SK-MEL-5 (cell line): ENCODE measurements at regions not wholly inside any gene's neighbourhood (a gene's known extent, or its start where the extent isn't known, plus 50 kb on each side); places are given as distances from the start of the nearest gene placed in this dataset.
"Not testable (repeated sequence)": the region's sequence is repeated elsewhere in the genome, so short reads cannot be mapped to it uniquely, and the experiment has no call there.

Source experiments
- DNase-seq: peaks from one replicate; pipeline ENCODE4 v3.0.0-alpha.2; 2016; ENCODE audit warnings: low read depth, low spot score
- in situ Hi-C: cut with HindIII; loops from 2 replicates; pipeline ENCODE4 v1.10.0; 2016; ENCODE audit warnings: low sequenced_read_pairs, high pct_unique_total_duplicates, low pct_unique_long_range_greater_than_20kb

DNA sequence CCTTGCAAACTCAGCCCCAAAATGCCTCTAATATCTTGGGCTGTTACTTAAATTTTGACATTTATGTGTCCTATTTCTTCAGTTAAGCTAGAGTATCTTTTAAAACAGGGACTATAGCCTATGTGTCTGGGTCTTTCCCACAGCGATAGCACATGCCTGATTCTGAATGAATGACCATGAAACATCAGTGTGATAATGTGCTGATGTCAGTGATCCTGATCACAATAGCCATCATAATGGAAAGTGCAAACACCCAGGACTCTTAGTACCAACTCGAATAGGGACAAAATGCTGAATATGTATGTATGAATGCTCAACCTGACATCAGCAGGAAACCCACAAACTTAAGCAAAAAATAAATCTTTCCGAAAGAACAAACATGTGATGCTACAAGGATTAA lies 537.4 kb downstream of the IGSF11 start:
- no peak for DNase-seq
- in situ Hi-C loops, result no loop called here

DNA sequence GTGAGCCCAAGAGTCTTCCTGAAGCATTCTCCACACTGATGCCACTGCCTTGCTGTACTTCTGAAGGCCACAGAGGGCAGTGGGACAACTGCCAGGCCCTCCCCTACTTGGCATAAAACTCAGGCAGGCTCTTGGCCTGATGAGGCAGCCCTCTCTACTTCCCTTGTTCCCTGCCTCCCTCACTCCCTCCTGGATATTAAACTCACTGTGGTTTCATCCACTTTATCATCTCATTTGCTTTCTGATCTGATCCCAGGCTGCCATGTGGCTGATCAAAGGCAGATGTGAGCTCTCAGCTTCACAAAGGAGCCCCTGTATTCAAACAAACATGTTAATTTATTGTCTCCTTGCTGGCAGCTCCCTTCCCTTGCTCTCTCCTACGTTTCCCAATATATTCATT lies 533.5 kb downstream of the IGSF11 start:
- peak; percentile 68 for DNase-seq
- in situ Hi-C loops, result no loop called here

DNA sequence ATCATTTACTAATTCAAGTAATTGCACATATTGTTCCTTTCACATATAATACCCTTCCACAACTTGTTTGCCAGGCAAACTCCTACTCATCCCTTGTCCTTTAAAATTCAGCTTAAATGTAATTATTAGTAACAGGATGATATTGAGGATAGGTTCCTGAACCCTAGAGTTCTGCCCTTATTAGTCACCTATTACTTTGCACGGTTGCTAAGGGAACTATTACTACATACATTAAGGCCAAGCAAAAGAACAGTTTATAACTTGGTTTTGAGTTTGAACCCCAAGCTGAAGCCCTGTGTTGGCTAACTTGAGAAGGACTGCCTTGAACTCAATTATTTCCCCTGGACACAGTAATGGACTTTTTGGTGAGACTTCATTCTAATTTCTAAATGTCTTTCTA lies 529.7 kb downstream of the IGSF11 start:
- in situ Hi-C loops, result no loop called here
- no peak for DNase-seq

DNA sequence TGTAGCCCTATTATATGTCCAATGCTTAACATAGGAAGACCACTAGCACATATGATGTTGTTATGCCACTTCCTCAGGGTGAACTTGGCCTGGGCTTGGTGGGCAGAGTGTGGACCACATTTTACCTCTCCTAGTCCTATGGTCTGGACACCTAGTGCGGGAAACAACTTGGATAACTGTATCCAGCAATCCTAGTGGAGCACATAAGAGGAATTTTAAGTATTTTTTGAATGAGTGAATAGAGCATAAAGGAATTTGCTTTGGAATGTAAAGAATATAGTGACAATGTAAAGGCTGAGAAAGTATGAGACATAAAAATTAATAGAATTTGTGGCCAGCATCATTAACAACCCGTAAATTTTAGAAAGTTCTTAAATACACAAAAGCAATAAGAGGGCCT lies 528.9 kb downstream of the IGSF11 start:
- no peak for DNase-seq
- in situ Hi-C loops, result no loop called here

DNA sequence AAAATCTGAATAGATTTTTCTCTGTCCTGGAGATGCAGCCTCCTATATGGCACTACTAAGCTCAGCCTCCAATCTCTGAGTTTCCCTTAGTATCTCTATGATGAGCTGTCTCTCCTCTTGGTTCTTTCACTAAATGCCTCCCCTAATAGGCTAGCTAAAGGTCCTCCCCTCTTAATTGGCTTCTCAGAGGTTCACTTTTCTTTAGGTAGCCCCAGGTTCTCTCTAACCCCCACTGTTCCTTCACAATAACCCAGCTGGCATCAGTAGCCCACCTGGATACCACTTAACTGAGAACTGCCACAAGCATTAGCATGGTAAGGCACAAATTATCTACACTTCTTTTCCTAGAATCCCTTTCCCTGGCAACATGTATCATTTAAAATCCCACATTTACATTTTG lies 523.2 kb downstream of the IGSF11 start:
- in situ Hi-C loops, result no loop called here
- no peak for DNase-seq

DNA sequence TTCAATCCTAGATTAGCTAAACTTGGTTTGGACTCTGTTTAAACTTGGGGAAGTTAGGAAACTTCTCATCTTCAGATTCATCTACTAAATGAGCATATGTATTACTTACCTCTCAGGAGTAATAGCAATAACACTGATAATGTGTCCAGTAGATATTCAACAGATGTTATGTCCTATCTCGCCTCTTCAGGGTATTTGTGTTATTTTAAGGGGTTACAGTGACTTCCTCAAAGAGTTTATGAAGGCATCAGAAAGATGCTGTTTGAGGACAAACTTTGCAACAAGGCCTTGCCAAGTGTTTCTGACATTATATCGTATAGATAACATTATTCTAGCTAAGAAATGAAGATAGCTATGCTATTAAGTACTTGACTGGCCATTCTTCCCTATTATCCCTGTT lies 522.3 kb downstream of the IGSF11 start:
- in situ Hi-C loops, result no loop called here
- no peak for DNase-seq

DNA sequence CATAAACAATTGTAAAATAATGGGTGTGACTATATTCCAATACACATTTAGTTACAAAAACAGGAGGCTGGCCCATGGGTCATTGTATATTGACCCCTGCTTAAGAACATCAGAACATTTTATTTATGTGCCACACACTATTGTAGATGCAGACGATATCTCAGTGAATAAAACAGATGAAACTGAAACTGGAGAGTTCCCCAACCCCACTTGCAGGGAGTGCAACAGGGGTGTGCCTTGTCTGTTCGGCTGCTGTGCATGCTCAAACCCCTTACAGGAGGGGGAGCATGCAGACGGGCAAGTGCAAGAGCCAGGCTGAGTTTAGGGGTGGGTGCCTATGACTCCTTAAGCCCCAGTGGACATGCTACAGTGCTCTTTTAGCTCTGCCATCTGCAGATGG lies 509.6 kb downstream of the IGSF11 start:
- in situ Hi-C loops, result no loop called here
- no peak for DNase-seq

DNA sequence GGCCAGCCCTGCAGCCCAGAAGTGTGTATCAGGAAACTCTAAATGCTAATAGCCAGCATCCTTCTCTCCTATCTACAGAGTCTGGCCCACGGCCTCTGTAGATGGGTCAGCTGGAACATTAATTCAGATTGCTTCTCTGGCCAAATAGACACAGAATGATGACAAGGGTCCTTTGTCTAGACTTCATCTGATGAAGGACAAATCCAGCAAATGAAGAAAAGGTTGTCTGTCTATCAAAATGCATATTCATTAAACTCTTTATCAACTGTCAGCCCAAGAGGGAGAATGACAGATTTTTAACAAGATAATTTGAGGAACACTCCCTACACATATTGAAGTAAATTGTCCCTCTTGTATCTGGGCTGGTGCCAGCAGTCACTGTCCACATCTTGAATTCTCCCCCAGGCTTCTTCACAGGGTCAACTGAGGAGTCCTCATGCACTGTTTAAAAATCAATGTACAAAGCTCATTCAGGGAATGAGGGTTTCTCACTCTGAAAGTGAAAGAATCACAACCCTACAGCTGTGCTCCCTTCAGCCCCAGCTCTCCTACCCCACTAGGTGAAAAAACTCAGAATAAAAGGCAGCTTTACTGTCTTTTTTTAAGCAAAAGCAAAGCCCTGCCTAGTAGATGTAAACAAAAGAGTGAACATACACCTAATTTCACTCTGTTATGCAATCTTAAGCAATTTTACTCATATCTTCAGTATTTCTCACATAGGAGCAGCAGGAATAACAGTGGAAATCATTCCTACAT lies 507.7 kb downstream of the IGSF11 start:
- DNase-seq, result peak; percentile 22
- in situ Hi-C loops, result no loop called here

DNA sequence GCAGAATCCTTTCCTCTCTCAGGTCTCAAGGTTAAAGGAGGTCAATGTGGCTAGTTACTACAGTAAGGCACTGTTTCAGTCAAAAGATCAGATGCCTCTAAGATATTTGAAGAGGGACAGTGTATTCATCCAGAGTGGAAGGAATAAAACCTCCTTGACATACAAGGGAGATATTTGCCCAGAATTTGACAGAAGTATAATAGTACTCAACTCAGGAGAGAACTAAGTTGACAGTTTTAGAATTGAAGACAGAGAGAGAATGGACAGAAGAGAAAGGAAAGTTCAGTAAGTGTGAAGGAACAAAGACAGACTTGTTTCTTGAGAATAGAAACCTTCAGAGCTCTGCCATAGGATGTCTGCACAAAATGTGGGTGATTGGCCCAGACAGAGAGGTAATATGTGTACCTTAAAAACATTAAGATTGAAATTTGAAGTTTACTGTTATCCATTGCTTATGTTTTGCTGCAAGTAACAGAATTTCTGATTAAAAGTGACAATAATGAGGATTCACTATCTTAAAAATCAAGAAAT lies 507.1 kb downstream of the IGSF11 start:
- DNase-seq, result peak; percentile 72
- in situ Hi-C loops, result no loop called here

DNA sequence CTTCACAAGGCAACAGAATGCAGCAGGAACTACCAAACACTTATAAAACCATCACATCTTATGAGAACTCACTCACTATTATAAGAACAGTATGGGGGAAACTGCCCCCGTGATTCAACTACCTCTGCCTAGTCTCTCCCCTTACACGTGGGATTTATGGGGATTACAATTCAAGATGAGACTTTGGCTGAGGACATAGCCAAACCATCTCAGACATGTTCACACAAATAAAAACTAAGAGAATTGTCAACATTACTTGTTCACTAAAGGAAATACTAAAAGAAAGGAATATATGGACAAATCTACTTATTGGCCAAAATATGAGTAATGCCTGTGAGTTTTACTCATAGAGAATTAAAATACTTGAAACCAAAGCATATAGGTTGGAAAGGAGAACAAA lies 505.1 kb downstream of the IGSF11 start:
- no peak for DNase-seq
- in situ Hi-C loops, result no loop called here

DNA sequence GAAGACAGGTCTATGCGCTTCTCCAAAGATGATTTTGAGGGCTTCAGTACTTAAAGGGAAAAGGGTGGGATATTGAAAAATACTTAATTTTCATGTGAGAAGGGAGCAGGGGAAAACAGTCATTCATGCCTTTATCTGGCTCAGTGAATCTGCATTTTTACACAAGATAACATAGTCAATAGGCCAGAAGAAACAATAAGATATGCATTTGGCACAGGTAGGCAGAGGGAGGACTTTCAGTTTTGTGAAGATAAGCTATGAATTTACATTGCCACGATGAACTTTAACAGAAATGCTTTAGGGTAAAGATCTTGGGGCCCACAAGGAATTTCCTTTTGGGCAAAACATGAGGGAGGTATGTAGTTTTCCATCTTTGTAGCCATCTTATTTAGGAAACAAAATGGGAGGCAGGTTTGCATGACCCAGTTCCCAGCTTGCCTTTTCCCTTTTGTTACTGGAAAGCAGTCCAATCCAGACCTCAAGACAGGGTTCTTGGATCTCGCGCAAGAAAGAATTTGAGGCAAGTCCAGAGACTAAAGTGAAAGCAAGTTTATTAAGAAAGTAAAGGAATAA lies 504.2 kb downstream of the IGSF11 start:
- DNase-seq, result no peak
- in situ Hi-C loops, result no loop called here

DNA sequence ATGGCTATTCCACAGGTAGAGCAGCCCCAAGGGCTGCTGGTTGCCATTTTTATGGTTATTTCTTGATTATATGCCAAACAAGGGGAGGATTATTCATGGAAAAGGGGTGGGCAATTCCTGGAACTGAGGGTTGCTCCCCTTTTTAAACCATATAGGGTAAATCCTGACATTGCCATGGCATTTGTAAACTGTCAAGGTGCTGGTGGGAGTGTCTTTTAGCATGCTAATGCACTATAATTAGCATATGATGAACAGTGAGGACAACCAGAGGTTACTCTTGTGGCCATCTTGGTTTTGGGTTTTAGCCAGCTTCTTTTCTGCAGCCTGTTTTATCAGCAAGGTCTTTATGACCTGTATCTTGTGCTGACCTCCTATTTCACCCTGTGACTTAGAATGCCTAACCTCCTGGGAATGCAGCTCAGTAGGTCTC lies 503.7 kb downstream of the IGSF11 start:
- DNase-seq, in situ Hi-C loops: not testable (repeated sequence)

DNA sequence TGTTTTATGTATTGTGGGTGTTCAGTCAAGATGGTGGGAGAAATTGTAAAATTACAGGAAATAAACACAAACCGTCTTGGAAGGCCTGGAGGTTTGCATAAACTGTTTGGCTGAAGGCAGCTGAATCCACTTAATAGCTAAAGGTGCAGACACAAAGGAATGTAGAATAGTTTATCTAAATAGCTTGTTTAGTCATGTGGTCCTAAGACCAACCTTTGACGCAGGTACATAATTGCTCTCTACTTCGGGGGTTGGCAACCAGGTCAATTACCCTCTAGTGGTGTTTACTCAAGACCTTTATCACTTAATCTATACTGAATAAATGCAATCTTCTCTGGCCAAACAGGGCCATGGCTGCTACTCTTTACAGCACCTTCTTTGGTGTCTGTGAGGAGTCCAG lies 502.8 kb downstream of the IGSF11 start:
- in situ Hi-C loops, result no loop called here

DNA sequence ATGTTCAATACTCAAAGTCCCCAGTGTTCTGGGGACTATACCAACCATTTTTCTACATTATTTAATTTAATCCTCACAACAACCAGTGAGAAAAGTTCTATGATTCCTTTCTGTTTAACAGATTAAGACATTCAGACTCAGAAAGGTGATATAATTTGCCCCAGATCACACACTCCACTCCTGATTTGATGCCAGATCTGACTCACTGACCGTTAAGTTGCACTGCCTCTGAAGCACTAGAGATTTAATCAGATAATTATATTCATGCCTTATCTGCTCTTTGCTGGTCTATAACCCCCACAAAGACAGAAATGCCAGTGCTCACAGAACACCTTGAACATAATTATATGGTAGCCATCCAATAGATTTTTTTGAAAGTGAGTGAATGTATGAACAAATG lies 501.0 kb downstream of the IGSF11 start:
- in situ Hi-C loops, result no loop called here
- no peak for DNase-seq

More for the DNA sequence above, 502.8 kb downstream of the IGSF11 start:
- DNase-seq, result no peak

DNA sequence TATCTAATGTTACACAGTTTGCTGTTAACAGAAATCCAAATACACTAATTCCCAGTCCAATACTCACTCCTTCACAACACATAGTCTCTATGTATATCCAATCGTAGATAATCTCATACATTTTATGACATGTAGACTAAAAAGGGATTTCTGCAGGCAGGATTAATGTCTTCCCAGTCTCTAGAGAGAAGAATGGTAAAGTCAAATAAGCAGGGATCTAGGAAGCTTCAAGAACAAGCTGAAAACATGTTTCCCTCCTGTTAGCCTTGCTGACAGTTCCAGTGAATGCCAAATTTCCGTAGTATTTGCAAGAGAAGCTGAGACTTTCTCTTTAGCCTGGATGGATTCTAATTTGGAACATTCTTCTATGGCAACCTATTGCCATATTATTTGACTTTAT lies 500.1 kb downstream of the IGSF11 start:
- in situ Hi-C loops, result no loop called here
- DNase-seq, result no peak

DNA sequence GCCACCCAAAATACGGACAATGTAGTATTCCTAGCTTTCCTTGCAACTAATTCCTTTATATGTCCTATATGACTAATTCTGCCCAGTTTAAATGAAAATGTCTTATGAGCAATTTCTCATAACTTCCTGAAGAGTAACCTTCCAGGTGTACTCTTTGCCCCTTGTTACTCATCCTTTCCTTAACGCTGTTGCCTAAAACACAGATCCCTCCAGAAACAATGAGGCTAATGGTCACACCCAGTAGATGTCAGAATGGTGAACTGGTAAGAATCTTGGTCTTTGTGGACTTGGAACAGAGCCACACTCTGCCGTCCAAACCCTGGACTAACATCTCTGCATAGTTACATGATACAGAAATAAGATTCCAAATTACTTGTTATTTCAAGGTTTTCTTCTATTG lies 497.9 kb downstream of the IGSF11 start:
- in situ Hi-C loops, result no loop called here
- DNase-seq, result no peak

DNA sequence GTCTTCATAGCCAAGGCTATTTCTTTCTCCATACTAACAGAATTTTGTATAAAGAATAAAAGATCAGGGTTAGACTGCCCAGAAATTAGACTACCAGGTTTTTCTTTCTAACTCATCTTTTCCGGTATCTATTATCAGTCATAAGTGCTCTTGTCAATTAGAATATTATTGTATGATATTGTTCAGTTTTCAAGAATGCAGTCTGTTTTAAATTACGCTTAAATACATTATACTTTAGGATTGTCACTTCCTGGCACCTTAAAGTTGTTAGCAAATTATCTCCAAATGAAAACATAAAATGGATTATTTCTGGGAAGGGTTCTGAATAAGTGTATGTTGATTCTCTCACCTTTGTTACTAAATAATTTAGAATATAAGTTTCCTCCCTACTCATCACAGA lies 497.2 kb downstream of the IGSF11 start:
- in situ Hi-C loops, result no loop called here

DNA sequence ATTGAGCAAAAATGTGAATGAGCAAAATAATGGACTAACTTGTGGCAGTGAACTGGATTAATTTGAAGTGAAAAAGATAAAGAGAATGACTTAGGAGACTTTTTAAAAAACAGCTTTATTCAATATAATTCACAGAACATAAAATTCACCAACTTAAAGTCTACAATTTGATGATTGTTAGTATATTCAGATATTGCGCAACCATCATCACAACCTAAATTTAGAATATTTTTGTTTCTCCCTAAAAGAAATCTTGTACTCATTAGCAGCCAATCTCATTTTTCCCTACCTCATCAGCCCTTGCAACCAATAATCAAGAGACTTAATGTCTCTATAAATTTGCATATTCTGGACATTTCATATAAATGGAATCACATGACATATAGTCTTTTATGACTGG lies 496.5 kb downstream of the IGSF11 start:
- in situ Hi-C loops, result no loop called here
- DNase-seq, result no peak

More for the DNA sequence above, 497.2 kb downstream of the IGSF11 start:
- DNase-seq, result no peak

DNA sequence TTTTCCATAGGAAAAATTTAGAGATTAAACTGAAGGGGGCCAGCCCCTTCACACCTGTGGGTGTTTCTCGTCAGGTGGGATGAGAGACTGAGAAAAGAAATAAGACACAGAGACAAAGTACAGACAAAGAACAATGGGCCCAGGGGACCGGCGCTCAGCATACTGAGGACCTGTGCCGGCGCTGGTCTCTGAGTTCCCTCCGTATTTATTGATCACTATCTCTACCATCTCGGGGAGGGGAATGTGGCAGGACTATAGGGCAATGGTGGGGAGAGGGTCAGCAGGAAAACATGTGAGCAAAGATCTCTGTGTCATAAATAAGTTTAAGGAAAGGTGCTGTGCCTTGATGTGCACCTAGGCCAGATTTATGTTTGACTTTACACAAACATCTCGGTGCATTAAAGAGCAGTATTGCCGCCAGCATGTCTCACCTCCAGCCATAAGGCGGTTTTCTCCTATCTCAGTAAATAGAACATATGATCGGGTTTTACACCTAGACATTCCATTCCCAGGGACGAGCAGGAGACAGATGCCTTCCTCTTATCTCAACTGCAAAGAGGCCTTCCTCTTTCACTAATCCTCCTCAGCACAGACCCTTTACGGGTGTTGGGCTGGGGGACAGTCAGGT lies 494.7 kb downstream of the IGSF11 start:
- in situ Hi-C loops, DNase-seq: not testable (repeated sequence)
